Loucy (cell line): ENCODE measurements at regions not wholly inside any gene's neighbourhood (a gene's known extent, or its start where the extent isn't known, plus 50 kb on each side); places are given as distances from the start of the nearest gene placed in this dataset.

Source experiments
- H2AFZ ChIP-seq: fragments of 200-600 bp; sonication (generic); 2 replicates; pipeline ENCODE4 v1.6.0; 2016; ENCODE audit warnings: antibody characterized with exemption, mild to moderate bottlenecking, low read length, moderate library complexity
- H3F3A ChIP-seq: fragments of 200-600 bp; 2 replicates; pipeline ENCODE4 v1.6.0; 2016; ENCODE audit warnings: antibody characterized with exemption, low read depth, mild to moderate bottlenecking
- H3K27me3 ChIP-seq: fragments of 200-600 bp; sonication (generic); 2 replicates; pipeline ENCODE4 v1.6.1; 2014; ENCODE audit warnings: low read length, mild to moderate bottlenecking; ENCODE audit not compliant: insufficient read depth, poor library complexity, severe bottlenecking
- H3K36me3 ChIP-seq: fragments of 200-600 bp; sonication (generic); 2 replicates; pipeline ENCODE4 v1.6.1; 2016; ENCODE audit warnings: low read length; ENCODE audit not compliant: insufficient read depth
- H3K4me1 ChIP-seq: fragments of 200-600 bp; sonication (generic); 2 replicates; pipeline ENCODE4 v1.5.1; 2014; ENCODE audit warnings: low read length, mild to moderate bottlenecking; ENCODE audit not compliant: insufficient read depth, poor library complexity, severe bottlenecking
- H3K4me2 ChIP-seq: fragments of 200-600 bp; sonication (generic); 2 replicates; pipeline ENCODE4 v1.6.0; 2014; ENCODE audit warnings: antibody characterized with exemption, low read length, low read depth, mild to moderate bottlenecking; ENCODE audit not compliant: poor library complexity, severe bottlenecking
- H3K4me3 ChIP-seq: fragments of 200-600 bp; sonication (generic); 2 replicates; pipeline ENCODE4 v1.5.1; 2014; ENCODE audit warnings: low read length, mild to moderate bottlenecking, mixed read lengths; ENCODE audit not compliant: poor library complexity, severe bottlenecking
- H3K79me2 ChIP-seq: fragments of 200-600 bp; sonication (generic); 2 replicates; pipeline ENCODE4 v1.6.1; 2014; ENCODE audit warnings: low read length; ENCODE audit not compliant: insufficient read depth
- H3K9ac ChIP-seq: fragments of 200-600 bp; sonication (generic); 2 replicates; pipeline ENCODE4 v1.6.0; 2014; ENCODE audit warnings: mild to moderate bottlenecking, low read depth, low read length, moderate library complexity; ENCODE audit not compliant: poor library complexity, severe bottlenecking
- H3K9me2 ChIP-seq: fragments of 200-600 bp; sonication (generic); replicated peaks from 2 replicates; pipeline ENCODE4 v1.6.1; 2016; ENCODE audit warnings: low read depth, low read length, mixed read lengths
- H3K9me3 ChIP-seq: fragments of 200-600 bp; sonication (generic); 2 replicates; pipeline ENCODE4 v1.6.1; 2014; ENCODE audit warnings: mild to moderate bottlenecking, antibody characterized with exemption, low read length, low read depth; ENCODE audit not compliant: insufficient read depth
- H4K20me1 ChIP-seq: fragments of 200-600 bp; sonication (generic); 2 replicates; pipeline ENCODE4 v1.6.0; 2014; ENCODE audit warnings: antibody characterized with exemption, low read length, mild to moderate bottlenecking; ENCODE audit not compliant: insufficient read depth, poor library complexity, severe bottlenecking
- CTCF ChIP-seq: fragments of 200-600 bp; sonication (generic); conservative IDR thresholded peaks from 2 replicates; pipeline ENCODE4 v1.5.1; 2014; ENCODE audit warnings: mild to moderate bottlenecking, antibody characterized with exemption, low read length
- EZH2phosphoT487 ChIP-seq: fragments of 200-600 bp; IDR thresholded peaks from 2 replicates; pipeline ENCODE4 v1.6.1; 2018; ENCODE audit warnings: antibody characterized with exemption, mild to moderate bottlenecking, moderate library complexity, borderline replicate concordance

DNA sequence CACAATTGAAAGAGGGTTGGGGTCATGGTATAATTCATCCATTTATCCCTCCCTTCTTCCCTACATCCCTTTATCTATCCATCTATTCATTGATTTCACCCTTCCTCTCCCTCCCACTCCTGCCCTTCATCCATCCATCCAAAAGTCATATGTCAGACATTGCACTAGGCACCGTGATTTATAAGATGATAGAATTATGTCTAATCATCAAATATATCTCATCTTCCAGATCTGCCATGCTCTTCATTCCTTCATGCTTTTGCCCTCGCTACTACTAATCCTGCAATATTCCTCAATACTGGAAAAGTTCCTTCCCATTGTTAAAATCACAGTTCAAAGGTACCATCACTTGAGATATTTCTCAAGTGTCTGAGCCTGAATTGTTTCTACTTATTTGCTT is 335.2 kb upstream of the CDH11 start:
- no peak overlapping the region for H3K9ac ChIP-seq
- no peaks in the 10 kb centered on the region for H3K79me2 ChIP-seq
- TF ChIP-seq CTCF (no peak), EZH2phosphoT487 (no peak)
- no peaks in the 10 kb centered on the region for H3K9me3 ChIP-seq
- H3K36me3 ChIP-seq, result no peaks in the 10 kb centered on the region
- H3K4me3 ChIP-seq, result no peak overlapping the region
- H3K4me1 ChIP-seq, result no peaks in the 10 kb centered on the region
- H3K4me2 ChIP-seq, result no peak overlapping the region
- H4K20me1 ChIP-seq, result no peaks in the 10 kb centered on the region
- no peaks in the 10 kb centered on the region for H3K9me2 ChIP-seq
- no peak overlapping the region for H2AFZ ChIP-seq
- H3K27me3 ChIP-seq, result no peaks in the 10 kb centered on the region
- H3F3A ChIP-seq, result no peaks in the 10 kb centered on the region

DNA sequence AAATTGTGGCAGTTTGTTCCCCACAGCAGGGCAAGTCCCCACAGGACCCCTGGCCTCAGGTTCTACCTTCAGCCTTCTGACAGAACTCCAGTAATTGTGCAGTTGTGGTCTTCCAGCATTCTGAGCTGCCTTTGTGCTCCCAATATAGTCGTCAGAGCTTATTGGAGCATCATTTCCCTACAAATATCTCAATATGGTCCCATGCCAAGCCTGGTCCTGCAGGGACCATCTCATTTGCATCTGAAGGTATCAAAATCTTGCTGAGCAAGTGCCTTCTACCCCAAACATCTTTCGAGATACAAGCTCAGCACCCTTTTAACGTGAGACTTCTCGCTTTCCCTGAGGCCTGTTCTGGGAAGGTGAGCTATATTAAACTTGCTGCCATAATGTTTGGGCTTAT is 333.9 kb upstream of the CDH11 start:
- Histone ChIP-seq H3F3A (no peaks in the 10 kb centered on the region), H3K79me2 (no peaks in the 10 kb centered on the region), H3K27me3 (no peaks in the 10 kb centered on the region), H3K9ac (no peak overlapping the region), H3K36me3 (no peaks in the 10 kb centered on the region), H4K20me1 (no peaks in the 10 kb centered on the region), H3K4me2 (no peak overlapping the region), H3K4me1 (no peaks in the 10 kb centered on the region), H3K9me3 (no peaks in the 10 kb centered on the region), H3K9me2 (no peaks in the 10 kb centered on the region), H3K4me3 (no peak overlapping the region), H2AFZ (no peak overlapping the region)
- TF ChIP-seq CTCF, result no peak
- no peak for TF ChIP-seq EZH2phosphoT487

- no peaks in the 10 kb centered on the region for H3K27me3 ChIP-seq
- H3K9me2 ChIP-seq, result no peaks in the 10 kb centered on the region
- H2AFZ ChIP-seq, result no peak overlapping the region
- no peaks in the 10 kb centered on the region for H3K9me3 ChIP-seq
- TF ChIP-seq CTCF (no peak), EZH2phosphoT487 (no peak)
- no peak overlapping the region for H3K9ac ChIP-seq
- H3K4me1 ChIP-seq, result no peaks in the 10 kb centered on the region
- no peaks in the 10 kb centered on the region for H3K79me2 ChIP-seq
- H4K20me1 ChIP-seq, result no peaks in the 10 kb centered on the region
- no peaks in the 10 kb centered on the region for H3K36me3 ChIP-seq
- H3K4me2 ChIP-seq, result no peak overlapping the region
- H3F3A ChIP-seq, result no peaks in the 10 kb centered on the region
- no peak overlapping the region for H3K4me3 ChIP-seq
These were observed 331.8 kb upstream of the CDH11 start for GRCh38 chr16:65453646-65454045.
